ENCODE measurements at regions not wholly inside any gene's neighbourhood (a gene's known extent, or its start where the extent isn't known, plus 50 kb on each side); places are given as distances from the start of the nearest gene placed in this dataset.

DNA sequence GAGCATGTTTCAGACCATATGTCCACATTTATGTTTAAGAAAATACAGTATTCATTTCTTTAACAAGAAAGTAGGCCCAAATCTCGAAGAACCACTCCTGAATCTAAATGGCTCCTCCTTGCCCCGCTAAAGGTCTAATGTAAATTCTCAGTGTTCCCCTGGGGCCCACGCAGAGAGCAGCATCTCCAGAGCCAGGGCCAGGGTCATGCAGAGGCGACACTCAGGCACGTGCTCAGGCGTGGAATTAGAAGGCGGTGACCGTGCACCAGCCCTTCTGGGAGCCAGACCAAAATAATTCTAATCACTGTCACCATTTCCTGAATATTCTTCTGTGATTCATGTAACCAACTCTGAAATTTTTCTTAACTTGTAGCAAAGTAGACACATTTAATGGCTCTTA is 68.3 kb upstream of the MYT1L start:
- DNase-seq = no peak
- 70 to 86% (median 77%) methylated on average over 8 of the region's 8 CpGs for WGBS, 5 donors
- Histone ChIP-seq H3K36me3 (no peaks in the 10 kb centered on the region), H3K27me3 (replicated peaks in 1 of 7) (no peaks in the 10 kb centered on the region), H3K4me1 (no peaks in the 10 kb centered on the region), H3K9me3 (peaks cover 0 to 9% (median 0%) of the 10 kb centered on the region in 8 donors), H3K27ac (no peak overlapping the region), H3K4me3 (no peak overlapping the region)
- no peak for TF ChIP-seq POLR2A (IDR thresholded peaks at IDR 0.05)
- TF ChIP-seq, protein P1, sequence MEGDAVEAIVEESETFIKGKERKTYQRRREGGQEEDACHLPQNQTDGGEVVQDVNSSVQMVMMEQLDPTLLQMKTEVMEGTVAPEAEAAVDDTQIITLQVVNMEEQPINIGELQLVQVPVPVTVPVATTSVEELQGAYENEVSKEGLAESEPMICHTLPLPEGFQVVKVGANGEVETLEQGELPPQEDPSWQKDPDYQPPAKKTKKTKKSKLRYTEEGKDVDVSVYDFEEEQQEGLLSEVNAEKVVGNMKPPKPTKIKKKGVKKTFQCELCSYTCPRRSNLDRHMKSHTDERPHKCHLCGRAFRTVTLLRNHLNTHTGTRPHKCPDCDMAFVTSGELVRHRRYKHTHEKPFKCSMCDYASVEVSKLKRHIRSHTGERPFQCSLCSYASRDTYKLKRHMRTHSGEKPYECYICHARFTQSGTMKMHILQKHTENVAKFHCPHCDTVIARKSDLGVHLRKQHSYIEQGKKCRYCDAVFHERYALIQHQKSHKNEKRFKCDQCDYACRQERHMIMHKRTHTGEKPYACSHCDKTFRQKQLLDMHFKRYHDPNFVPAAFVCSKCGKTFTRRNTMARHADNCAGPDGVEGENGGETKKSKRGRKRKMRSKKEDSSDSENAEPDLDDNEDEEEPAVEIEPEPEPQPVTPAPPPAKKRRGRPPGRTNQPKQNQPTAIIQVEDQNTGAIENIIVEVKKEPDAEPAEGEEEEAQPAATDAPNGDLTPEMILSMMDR (IDR thresholded peaks at IDR 0.05 in 8 of 11, conservative IDR thresholded peaks at IDR 0.05 in 3 of 11) = no peak
- intact Hi-C loops (cut with DNase I; ENCODE audit: low total_unique reads) = no loop called here

DNA sequence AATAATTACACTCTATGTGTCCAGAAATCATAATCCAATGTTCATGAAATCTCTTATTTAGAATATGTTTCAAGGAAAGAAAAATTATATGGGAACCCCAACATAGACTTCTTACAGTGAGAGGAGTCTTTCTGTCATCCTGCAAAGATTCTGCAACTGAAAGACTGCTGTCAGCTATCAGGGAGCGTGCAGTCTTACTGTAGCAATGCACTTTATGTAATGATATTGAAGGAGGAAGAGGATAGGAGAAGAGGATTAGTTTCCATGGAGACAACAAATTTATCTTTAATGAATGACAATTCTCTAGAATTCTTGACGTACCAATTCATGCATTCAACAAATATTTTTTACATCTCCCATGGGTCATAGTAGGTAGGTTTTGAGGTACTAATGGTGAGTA is 61.3 kb upstream of the MYT1L start:
- no peak for DNase-seq
- intact Hi-C loops (cut with DNase I; ENCODE audit: low total_unique reads) = no loop called here
- Histone ChIP-seq H3K9me3 (peaks cover 0 to 50% (median 17%) of the 10 kb centered on the region in 8 donors), H3K27me3 (replicated peaks in 1 of 7) (no peaks in the 10 kb centered on the region), H3K27ac (no peak overlapping the region), H3K4me3 (no peak overlapping the region), H3K4me1 (no peaks in the 10 kb centered on the region), H3K36me3 (no peaks in the 10 kb centered on the region)
- 62 to 96% (median 87%) methylated on average over 2 of the region's 2 CpGs for WGBS, 5 donors
- TF ChIP-seq, protein P1 (IDR thresholded peaks at IDR 0.05 in 8 of 11, conservative IDR thresholded peaks at IDR 0.05 in 3 of 11) = no peak
- no peak for TF ChIP-seq POLR2AphosphoS5 (IDR thresholded peaks at IDR 0.05)
- TF ChIP-seq POLR2A (IDR thresholded peaks at IDR 0.05) = no peak

DNA sequence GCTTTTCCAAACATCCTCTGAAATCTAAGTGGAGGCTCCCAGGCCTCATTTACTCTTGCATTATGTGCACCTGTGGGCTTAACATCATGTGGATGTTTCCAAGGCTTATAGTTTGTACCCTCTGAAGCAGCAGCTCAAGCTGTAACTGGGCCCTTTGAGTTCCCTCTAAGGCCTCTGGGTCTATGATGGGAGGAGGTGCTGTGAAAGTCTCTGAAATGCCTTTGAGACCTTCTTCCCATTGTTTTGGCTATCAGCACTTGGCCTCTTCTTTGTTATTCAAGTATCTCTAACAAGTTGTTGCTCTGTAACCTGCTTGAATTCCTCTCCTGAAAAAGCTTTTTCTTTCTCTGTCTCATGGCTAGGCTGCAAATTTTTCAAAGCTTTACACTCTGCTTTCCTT is 58.1 kb upstream of the MYT1L start:
- no peak overlapping the region for H3K4me3 ChIP-seq
- peaks cover 0 to 43% (median 18%) of the 10 kb centered on the region in 8 donors for H3K9me3 ChIP-seq
- H3K36me3 ChIP-seq = no peaks in the 10 kb centered on the region
- intact Hi-C loops (cut with DNase I; ENCODE audit: low total_unique reads) = no loop called here
- H3K27ac ChIP-seq = no peak overlapping the region
- DNase-seq = no peak
- H3K27me3 ChIP-seq (replicated peaks in 1 of 7) = no peaks in the 10 kb centered on the region
- no peaks in the 10 kb centered on the region for H3K4me1 ChIP-seq
- no peak for TF ChIP-seq POLR2A (IDR thresholded peaks at IDR 0.05)
- TF ChIP-seq, protein P1 (IDR thresholded peaks at IDR 0.05 in 8 of 11, conservative IDR thresholded peaks at IDR 0.05 in 3 of 11) = no peak
- no peak for TF ChIP-seq POLR2AphosphoS5 (IDR thresholded peaks at IDR 0.05)

All from spleen (tissue), 11 donors.